H1 (cell line): ENCODE measurements at regions not wholly inside any gene's neighbourhood (a gene's known extent, or its start where the extent isn't known, plus 50 kb on each side); places are given as distances from the start of the nearest gene placed in this dataset.

ENCODE experiments used
- CBX8 ChIP-seq: fragments of 300-800, 300-1000 bp; sonication (generic); IDR thresholded peaks from 2 replicates; pipeline ENCODE4 v1.7.1; 2016; ENCODE audit warnings: low read depth, low read length, borderline replicate concordance
- CEBPB ChIP-seq: IDR thresholded peaks from 2 replicates; pipeline ENCODE4 v1.6.1; 2012; ENCODE audit warnings: low read depth, low read length
- JUND ChIP-seq: IDR thresholded peaks from 2 replicates; pipeline ENCODE4 v1.6.1; 2011; ENCODE audit warnings: mild to moderate bottlenecking, improper control_type of control experiment, low read length
- SP2 ChIP-seq: IDR thresholded peaks from 2 replicates; pipeline ENCODE4 v1.6.1; 2012; ENCODE audit warnings: mild to moderate bottlenecking, low read length, inconsistent platforms

DNA sequence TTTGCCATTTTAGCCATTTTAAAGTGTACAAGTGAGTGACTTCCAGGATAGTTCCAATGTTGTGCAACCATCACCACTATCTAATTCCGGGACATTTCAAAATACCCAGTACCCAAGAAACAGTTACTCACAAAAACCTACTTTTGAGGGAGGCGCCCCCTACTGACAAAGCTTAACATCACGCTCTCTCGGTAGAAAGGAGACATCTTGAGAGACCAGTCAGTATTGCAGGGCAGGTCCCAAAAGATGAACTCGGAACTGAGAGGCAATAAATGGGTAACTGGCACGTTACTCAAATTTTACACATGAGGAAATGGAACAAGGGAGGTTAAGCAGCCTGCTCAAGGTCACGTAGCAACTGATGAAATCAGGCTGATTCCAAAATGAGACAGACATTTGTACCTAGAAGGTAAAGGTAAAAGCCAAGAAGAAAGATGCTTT is 50.0 kb upstream of the POU2AF1 start (continued):
- TF ChIP-seq CBX8: no peak
- TF ChIP-seq CEBPB: peak; percentile 33; the same call in 1 of the 2 replicates
- TF ChIP-seq JUND: no peak
- no peak for TF ChIP-seq SP2
